GM19351 (cell line): ENCODE measurements at regions not wholly inside any gene's neighbourhood (a gene's known extent, or its start where the extent isn't known, plus 50 kb on each side); places are given as distances from the start of the nearest gene placed in this dataset.
"Not testable (repeated sequence)": the region's sequence is repeated elsewhere in the genome, so short reads cannot be mapped to it uniquely, and the experiment has no call there.

Experiments used
- ATAC-seq: cut with Tn5 transposase; IDR thresholded peaks from one replicate; pipeline ENCODE4 v1.9.1; 2021; ENCODE audit warnings: mild to moderate bottlenecking, moderate library complexity; ENCODE audit not compliant: unreplicated experiment

DNA sequence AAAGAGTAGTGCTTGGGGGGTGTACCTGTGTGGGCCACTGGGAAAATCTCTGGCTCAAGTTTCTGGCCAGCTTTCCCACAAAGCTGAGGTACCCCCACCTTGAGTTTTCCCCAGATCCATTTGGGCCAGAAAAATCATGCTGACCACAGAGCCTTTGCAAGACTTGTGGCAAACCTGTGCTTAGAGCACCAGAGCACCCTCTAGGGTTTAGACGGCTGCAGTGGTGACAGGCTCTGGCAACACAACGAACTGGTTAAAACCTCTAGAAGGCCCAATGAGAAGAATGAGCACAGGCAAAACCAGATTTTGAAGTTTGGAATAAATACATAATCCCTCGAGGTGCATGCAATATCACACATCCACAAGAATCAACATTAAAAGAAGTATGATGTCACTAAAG is 290.7 kb upstream of the FOLH1 start:
- no peak for ATAC-seq

DNA sequence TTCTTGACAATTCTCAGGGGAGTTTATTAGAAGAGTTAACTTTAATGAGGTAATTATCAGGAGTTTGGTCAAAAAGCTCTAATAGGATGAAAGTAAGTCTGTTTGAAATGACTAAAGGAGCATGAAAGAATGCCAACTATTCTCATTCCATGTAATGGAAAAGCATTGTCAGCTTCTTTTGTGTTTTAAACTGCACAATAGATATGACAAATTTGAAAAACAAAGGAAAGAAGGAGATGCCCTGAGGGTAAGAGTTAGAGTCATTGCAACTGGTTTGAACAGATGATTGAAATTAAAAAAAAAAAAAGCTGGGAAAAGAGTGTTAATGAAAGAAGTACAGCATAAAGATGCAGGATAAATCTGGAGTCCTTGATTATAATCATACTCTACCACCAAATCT is 296.8 kb upstream of the FOLH1 start:
- ATAC-seq = no peak

DNA sequence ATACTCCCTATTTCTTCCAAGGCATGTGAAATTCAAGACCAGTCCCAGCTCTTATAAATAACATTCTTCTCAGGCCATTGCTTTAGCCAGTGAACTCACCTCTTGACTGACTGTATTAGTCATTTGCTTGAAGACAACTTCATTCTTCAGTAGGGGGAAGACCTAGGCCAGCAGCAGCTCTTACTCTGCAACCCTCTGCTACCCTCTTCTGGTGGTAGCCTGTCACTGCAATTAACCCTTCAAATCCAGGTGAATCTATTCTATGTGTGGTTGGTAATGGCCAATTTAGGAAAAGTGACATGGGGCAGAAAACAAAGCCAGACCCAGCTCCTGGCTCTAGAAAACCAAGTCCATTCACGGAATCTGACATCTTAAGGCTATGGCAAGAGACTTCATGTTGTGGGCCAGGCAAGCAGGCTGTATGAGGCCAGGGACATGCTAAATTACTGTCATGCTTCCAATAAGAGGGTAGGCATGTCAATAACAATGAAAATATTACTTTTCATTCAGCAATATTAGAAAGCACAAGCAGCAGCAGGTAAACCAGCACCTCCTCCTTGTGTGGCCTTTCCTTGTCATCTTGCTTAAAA is 317.9 kb upstream of the FOLH1 start:
- ATAC-seq = peak; percentile 92

DNA sequence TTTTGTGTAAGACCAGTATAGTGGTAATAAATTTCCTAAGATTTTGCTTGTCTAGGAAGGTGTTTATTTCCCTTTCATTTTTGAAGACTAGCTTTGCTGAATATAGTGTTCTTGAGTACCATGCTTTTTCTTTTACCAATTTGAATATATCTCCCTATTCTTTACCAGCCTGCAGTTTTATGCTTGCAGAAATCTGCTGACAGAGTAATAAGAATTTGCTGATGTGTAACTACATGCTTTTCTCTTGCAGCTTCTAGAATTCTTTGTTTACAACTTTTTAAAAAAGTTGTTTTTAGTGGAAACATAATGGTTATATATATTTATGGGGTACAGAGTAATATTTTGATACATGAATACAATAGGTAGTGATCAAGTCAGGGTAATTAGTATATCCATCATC is 324.8 kb upstream of the FOLH1 start:
- no peak for ATAC-seq

DNA sequence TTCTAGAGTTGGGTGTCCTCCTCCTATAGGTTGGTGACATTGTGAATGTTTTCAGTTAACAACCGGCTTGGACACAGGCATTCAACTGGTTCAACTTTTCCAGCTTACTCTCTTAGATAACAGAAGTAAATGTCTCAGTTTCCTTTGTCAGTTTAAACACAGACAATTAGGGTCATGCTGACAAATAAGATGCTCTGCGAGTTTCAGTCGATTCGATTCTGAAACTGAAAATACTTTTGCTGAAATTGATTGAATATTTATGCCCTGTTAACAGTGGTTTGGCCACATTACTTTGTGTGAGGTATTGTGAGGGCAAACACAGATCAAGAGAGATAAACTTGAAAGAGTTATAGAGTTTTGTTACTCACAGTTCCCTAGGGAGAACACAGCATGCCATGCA is 330.5 kb upstream of the FOLH1 start:
- ATAC-seq = not testable (repeated sequence)

DNA sequence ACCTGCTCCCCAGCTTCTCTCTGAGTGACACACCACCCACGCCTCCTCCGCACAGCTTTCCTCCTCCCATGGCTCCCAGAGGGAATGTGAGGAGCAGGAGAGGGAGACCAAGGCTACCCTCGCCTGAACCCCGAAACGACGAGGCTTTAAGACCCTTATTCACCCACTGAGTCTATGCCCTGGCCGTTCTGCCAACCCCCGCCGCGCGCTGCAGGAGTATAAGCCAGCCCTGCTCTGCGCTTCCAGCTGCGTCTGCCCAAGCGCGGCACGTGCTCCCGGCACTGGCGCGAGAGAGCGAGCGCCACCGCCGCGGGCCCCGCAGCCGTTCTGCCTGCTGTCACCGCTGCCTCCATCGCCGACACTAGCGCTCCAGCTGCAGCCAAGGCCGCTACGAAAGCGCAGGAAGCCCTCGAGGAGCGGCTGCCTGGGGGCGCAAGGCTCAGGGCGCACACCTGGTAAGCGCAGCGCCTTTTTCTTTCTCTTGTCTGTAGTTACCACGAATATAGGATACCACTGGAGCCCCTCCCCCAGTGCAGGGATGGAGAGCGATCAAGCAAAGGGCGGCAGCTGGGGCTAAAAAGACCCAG is 350.0 kb upstream of the FOLH1 start:
- ATAC-seq = not testable (repeated sequence)

DNA sequence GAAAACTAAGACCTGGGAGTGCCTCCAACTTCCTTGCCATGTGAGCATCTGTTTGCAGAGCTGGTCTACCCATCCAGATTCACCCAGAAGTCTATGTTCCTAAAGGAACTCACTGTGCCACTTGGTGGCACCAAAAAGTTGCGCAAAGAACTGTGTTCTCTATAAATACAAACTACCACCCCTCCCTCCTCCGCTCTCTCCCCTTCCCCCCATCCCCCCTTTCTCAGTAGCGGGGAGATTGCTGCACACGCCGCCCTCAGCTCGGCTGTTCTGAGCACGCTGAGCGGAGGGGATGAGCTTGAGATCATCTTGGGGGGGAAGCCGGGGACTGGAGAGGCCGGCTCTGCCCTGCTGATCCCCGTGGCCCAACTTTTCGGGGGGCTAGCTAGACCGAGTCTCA is 352.2 kb upstream of the FOLH1 start:
- ATAC-seq = not testable (repeated sequence)

DNA sequence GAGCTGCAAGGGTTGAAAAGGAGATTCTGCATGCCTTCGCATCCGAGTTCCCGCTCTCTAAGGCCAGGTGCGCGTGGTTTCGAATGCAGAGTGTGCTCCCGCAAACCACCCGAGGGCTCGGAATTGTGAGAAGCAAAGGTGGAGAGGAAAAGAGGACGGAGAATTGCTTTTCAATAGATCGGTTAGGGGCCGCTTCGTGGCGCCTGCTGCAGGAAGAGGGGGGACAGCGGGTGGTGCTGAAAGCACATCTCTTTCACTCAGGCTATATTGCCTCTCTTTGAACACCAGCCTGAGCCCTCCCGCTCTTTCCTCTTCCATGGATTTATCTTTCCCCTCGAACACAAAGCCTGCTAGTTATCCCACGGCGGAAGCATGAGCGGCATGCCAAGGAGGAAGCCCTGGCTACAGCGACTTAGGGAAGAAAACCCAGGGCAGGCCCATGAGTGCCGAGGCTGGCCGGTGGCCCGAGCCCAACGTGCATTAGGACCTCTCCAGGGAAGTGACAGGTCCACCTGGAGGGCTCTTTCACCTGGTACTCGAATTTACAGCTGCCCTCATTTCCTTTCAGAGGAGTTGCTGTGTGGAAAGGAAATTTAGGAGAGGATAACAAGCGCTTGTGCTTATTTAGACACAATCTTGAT is 353.0 kb upstream of the FOLH1 start:
- ATAC-seq = not testable (repeated sequence)

DNA sequence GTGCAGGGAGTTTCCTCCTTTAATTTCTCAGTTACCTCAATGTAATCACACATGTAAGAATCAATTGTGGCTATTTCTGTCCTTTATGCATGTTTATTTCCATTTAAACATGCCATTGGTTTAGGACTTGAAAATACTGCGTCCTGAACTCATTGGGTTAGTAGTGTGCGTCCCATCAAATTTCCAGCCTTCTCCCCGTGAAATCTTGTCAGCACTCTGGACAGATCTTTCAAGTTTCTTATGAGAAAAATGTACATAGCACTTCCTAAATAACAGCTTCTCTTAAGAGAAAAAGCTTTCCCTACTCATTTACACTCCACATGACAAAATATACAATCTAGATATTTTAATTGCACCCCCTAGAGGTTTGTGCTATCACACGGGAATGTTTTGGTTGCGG is 353.9 kb upstream of the FOLH1 start:
- ATAC-seq = not testable (repeated sequence)

DNA sequence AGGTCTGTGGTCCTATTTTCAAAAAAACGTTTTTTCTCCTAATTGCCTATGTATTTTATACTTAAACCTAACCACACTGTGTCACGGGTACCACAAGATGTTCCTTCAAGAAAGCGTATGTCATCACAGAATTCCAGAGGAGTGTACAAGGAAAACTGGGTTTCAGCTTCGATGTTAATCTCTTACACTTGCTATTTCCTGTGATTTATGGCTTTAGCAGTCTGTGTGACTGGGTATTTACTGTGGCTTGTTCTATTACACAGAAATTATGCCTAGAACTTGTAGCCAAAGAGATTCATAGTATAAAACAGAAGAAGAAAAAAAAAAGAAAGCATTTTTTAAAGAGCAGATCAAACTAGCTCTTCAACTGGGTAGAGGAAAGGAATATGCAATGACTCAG is 371.1 kb upstream of the FOLH1 start:
- ATAC-seq = not testable (repeated sequence)

DNA sequence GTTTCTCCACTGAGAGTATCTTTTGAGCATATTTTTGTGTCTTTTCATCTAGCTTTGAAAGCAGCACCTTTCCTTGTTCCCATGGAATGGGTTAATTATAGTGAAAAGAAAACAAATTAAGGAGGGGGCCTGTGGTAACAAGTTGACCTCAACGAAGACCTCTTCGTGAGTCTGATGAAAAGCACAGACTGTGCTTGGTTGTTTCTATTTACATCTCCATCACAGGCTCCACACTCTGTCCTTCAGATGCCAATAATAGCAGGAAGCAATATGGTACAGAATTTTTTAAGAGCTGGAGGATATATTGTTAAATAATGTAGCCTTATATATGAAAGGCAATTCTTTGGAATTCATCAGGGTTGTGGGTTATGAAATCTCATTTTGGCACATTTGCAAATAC is 366.7 kb upstream of the OR4C13 start:
- ATAC-seq = not testable (repeated sequence)

DNA sequence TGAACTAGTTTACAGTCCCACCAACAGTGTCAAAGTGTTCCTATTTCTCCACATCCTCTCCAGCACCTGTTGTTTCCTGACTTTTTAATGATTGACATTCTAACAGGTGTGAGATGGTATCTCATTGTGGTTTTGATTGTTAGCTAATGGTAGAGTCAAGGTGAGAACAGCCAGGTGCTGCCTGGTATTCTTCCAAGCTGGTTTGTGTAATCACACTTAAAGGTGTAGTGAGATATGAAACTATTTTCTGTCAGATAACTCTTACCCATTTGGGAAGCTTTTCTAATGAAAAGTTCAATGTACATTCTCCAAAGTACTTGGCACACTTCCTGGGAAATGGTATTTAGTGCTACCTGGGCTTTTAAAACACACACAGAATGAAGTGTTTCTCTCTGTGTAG is 343.3 kb upstream of the OR4C13 start:
- ATAC-seq = not testable (repeated sequence)

DNA sequence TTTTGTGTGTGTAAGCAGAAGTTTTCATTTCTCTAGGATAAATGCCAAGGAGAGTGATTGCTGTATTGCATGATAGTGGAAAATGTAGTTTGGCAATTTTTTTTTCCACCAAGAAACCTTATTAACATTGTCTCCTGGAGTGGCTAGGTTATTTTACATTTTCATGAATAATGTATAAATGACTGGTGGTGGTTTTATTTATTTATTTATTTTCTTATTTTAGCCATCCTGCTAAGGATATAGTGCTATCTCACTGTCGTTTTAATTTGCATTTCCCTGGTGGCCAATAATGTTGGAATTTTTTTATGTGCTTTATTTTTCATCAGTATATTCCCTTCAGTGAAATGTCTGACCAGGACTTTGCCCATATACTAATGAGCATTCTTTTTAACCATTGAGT is 328.3 kb upstream of the OR4C13 start:
- not testable (repeated sequence) for ATAC-seq

DNA sequence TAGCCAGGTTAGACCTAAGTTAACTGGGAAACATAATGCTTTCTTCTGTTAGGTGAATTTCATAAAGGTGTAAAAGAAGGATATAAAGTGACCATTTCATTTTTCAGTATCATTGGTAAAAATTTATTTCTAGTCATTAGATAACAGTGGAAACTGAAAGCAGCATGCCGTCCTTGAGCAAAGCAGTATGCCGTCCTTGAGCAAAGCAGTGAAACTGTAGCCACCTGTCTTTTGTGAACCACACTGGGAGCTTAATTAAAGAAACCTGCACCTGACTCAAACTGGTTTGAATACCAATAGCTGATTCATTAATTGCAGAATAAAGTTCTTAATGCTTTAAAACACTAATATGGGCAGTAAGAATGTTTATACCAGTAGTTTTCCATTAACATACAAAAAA is 281.5 kb upstream of the OR4C13 start:
- not testable (repeated sequence) for ATAC-seq

DNA sequence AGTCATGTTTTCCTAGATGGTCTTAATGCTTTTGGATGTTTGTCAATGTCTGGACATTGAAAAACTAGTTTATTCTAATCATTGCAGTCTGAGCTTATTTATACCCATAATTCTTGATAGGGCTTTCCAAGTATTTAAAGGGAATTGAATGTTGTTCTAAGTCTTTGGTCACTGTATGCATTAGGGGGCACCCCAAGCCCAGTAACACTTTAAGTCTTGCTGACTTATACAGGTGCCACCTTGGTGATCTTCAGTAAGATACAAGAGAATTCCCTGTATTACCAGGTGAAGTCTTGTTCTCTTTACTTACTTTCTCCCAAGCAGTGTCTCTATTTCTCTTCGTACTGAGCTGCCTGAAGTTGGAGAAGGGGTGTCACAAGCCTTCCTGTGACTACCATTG is 250.1 kb upstream of the OR4C13 start:
- ATAC-seq = not testable (repeated sequence)

DNA sequence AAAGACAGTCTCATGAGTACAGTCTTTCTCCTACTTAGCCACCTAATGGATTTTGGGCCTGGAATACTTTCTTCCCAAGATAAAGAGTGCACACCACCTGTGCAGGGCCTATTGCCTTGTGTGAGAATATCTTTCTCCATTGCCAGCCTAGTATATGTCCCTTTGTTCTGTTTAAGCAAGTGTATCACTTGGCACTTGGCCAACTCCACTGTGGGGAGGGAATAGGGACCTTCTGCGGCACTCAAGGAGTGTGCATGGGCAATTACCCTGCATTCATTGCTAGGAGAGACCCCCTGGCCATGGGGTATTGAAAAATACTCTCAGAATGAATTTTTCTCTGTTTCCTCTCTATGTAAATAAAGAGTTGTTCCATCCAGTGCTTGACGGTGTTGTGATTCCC is 201.7 kb upstream of the OR4C13 start:
- ATAC-seq = not testable (repeated sequence)

DNA sequence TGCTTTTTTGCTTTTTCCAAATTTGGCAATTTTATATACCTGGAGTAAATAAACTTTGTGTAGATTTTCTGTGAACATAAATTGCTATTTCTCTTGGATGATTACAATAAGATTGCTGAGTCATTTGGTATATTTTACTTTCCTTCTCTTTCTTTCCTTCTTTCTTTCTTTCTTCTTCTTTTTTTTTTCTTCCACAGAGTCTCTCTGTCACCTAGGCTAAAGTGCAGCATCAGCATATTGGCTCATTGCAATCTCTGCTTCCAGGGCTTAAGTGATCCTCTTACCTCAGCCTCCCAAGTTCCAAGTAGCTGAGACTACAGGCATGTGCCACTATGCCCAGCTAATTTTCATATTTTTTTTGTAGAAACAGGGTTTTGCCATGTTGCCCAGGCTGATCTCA is 201.2 kb upstream of the OR4C13 start:
- not testable (repeated sequence) for ATAC-seq

DNA sequence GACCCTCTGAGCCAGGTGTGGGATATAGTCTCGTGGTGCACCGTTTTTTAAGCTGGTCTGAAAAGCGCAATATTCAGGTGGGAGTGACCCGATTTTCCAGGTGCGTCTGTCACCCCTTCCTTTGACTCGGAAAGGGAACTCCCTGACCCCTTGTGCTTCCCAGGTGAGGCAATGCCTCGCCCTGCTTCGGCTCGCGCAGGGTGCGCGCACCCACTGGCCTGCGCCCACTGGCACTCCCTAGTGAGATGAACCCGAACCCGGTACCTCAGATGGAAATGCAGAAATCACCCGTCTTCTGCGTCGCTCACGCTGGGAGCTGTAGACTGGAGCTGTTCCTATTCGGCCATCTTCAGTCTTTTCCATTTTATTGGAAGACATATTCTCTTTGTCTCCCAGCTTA is 171.4 kb upstream of the OR4C13 start:
- not testable (repeated sequence) for ATAC-seq

DNA sequence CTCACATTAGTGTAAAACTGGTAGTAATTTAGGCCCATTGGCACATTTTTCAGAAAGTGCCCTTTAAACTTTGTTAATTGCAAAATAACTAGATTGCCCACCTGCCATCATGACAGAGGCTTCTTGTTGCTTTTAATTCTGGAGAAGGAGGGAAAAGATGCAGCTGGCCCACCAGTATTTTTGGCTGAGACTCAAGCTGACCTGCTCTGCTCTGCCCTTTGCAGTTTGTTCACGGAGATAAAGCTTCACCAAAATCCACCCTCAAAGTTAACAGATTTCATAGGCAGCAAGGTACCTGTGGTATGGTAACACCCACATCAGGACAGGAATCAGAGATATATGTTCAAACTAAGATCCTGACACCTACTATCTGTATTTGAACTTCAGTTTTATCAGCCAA is 170.2 kb upstream of the OR4C13 start:
- not testable (repeated sequence) for ATAC-seq

DNA sequence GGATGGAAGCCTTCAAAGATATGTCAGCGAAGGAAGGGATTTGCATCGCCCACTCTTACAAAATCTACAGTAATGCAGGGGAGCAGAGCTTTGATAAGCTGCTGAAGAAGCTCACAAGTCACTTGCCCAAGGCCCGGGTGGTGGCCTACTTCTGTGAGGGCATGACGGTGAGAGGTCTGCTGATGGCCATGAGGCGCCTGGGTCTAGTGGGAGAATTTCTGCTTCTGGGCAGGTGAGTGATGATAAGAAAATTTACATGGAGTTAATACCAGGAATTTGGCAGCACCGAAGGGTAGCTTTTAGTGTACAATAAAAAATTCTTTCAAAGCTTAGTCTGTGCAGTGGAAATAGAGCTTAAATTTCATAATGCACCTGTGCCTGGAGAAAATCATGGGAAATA is 168.3 kb upstream of the OR4C13 start:
- ATAC-seq = not testable (repeated sequence)

DNA sequence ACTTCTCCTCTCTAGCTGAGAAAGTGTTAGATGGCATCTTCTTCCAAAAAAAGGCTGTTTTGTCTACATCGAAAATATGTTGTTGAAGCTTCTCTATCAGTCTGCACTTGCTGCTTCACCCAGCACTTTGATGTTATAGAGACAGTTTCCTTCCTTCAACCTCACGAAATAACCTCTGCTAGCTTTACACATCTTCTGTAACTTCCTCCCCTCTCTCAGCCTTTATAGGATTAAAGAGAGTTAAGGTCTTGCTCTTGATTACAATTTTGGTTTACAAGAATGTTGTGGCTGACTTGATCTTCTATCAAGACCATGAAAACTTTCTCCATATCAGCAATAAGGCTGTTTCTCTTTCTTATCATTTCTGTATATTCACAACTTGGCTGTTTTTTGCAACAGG is 162.4 kb upstream of the OR4C13 start:
- ATAC-seq = not testable (repeated sequence)

DNA sequence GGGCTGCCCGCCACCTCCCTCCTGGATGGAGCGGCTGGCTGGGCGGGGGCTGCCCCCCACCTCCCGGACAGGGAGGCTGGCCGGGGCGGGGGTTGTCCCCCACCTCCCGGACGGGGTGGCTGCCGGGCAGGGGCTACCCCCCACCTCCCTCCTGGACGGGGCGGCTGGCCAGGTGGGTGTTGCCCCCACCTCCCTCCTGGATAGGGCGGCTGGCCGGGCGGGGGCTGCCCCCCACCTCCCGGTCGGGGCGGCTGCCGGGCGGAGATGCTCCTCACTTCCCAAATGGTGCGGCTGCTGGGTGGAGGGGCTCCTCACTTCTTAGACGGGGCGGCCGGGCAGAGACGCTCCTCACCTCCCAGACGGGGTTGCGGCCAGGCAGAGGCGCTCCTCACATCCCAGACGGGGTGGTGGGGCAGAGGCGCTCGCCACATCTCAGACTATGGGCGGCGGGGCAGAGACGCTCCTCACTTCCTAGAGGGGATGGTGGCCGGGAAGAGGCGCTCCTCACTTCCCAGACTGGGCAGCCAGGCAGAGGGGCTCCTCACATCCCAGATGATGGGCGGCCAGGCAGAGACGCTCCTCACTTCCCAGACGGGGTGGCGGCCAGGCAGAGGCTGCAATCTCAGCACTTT is 153.9 kb upstream of the OR4C13 start:
- not testable (repeated sequence) for ATAC-seq
